RWPE1 (cell line): ENCODE measurements at regions not wholly inside any gene's neighbourhood (a gene's known extent, or its start where the extent isn't known, plus 50 kb on each side); places are given as distances from the start of the nearest gene placed in this dataset.
"Not testable (repeated sequence)": the region's sequence is repeated elsewhere in the genome, so short reads cannot be mapped to it uniquely, and the experiment has no call there.

Source experiments
- CTCF ChIA-PET: fragments of 350-600 bp; sonication (Branson Sonifier 250); formaldehyde crosslinking; extraction: SDS; loops from one replicate; lab custom pipeline; 2021; lab: Yijun Ruan, JAX
- POLR2A ChIA-PET: fragments of 400-600 bp; formaldehyde crosslinking; extraction: SDS; loops from one replicate; lab custom pipeline; 2020; ENCODE audit warnings: antibody characterized with exemption; ENCODE audit not compliant: low non-redundant PET; lab: Yijun Ruan, JAX
- DNase-seq: peaks from one replicate; pipeline ENCODE4 v3.0.0; 2012; ENCODE audit warnings: low spot score
- H3K27ac ChIP-seq: fragments of 450-650 bp; 2 replicates; pipeline ENCODE4 v1.5.1; 2017
- CTCF ChIP-seq: fragments of 450-650 bp; conservative IDR thresholded peaks from 2 replicates; pipeline ENCODE4 v1.5.1; 2017; ENCODE audit warnings: low read depth, mild to moderate bottlenecking

- CTCF ChIA-PET: no interaction called here
- POLR2A ChIA-PET: no interaction called here
- no peak for DNase-seq
- TF ChIP-seq CTCF: no peak
- no peak overlapping the region for H3K27ac ChIP-seq
These were observed 131.4 kb downstream of the SLITRK2 start for GRCh38 chrX:145949056-145949455.

GRCh38 chrX:145953628-145954027, 136.0 kb downstream of the SLITRK2 start:
- TF ChIP-seq CTCF: no peak
- no peak overlapping the region for H3K27ac ChIP-seq
- POLR2A ChIA-PET: no interaction called here
- CTCF ChIA-PET: no interaction called here
- DNase-seq: no peak

GRCh38 chrX:145990051-145990450, 172.4 kb downstream of the SLITRK2 start:
- TF ChIP-seq CTCF: no peak
- no peak overlapping the region for H3K27ac ChIP-seq
- CTCF ChIA-PET: no interaction called here
- POLR2A ChIA-PET: no interaction called here
- DNase-seq: no peak

- TF ChIP-seq CTCF: no peak
These were observed 189.0 kb downstream of the SLITRK2 start for GRCh38 chrX:146006637-146007036.

GRCh38 chrX:146036000-146036399, 218.4 kb downstream of the SLITRK2 start:
- no peak for DNase-seq
- ChIA-PET POLR2A (no interaction called here), CTCF (no interaction called here)
- TF ChIP-seq CTCF: no peak
- H3K27ac ChIP-seq: no peak overlapping the region

More at GRCh38 chrX:146006637-146007036, 189.0 kb downstream of the SLITRK2 start:
- ChIA-PET POLR2A (no interaction called here), CTCF (no interaction called here)
- no peak overlapping the region for H3K27ac ChIP-seq
- no peak for DNase-seq

- no peak overlapping the region for H3K27ac ChIP-seq
- ChIA-PET CTCF (no interaction called here), POLR2A (no interaction called here)
- no peak for TF ChIP-seq CTCF
- no peak for DNase-seq
These were observed 224.1 kb downstream of the SLITRK2 start for GRCh38 chrX:146041741-146042140.

GRCh38 chrX:146046011-146046715, 228.5 kb downstream of the SLITRK2 start:
- CTCF ChIA-PET, POLR2A ChIA-PET, H3K27ac ChIP-seq: not testable (repeated sequence)

GRCh38 chrX:146049568-146049967, 231.9 kb downstream of the SLITRK2 start:
- H3K27ac ChIP-seq, POLR2A ChIA-PET, DNase-seq, CTCF ChIA-PET: not testable (repeated sequence)

More at GRCh38 chrX:146046011-146046715, 228.5 kb downstream of the SLITRK2 start:
- not testable (repeated sequence) for DNase-seq
